ENCODE measurements at regions not wholly inside any gene's neighbourhood (a gene's known extent, or its start where the extent isn't known, plus 50 kb on each side); places are given as distances from the start of the nearest gene placed in this dataset.

DNA sequence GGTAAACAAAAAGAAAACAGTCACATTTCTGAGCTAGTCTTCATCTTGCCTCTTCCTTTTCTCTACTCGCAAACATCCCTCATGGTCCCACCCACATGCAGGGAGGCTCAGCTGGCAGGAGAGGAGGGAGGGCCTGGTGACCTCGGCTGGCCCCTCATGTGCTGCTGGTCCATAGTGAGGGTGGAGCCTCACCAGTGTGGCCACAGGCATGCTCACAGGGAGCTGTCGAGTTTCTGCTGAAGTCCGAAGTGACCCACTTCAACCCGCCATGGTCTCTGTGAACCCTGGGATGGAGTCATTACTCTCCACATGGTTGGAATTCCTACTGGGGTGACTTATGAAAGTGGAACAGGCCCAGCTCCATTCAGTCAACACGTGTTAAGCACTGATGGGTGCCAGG lies 253.4 kb downstream of the RHOU start:
- Mint-ChIP-seq H3K4me1 (ENCODE audit: low read depth) (no peaks in the 10 kb centered on the region), H3K4me3 (ENCODE audit: low read depth) (no peak overlapping the region), H3K36me3 (ENCODE audit: low read depth) (no peaks in the 10 kb centered on the region), H3K27me3 (ENCODE audit: low read depth) (peaks cover 9% of the 10 kb centered on the region), H3K9me3 (no peaks in the 10 kb centered on the region), H3K27ac (no peak overlapping the region)
- DNase-seq (ENCODE audit: low spot score): no peak
- intact Hi-C loops (cut with micrococcal nuclease): no loop called here

GRCh38 chr1:228989176-228989575 lies 253.9 kb downstream of the RHOU start:
- no peak overlapping the region for H3K4me3 Mint-ChIP-seq (ENCODE audit: low read depth)
- H3K27ac Mint-ChIP-seq: no peak overlapping the region
- H3K36me3 Mint-ChIP-seq (ENCODE audit: low read depth): no peaks in the 10 kb centered on the region
- no peaks in the 10 kb centered on the region for H3K4me1 Mint-ChIP-seq (ENCODE audit: low read depth)
- peaks cover 14% of the 10 kb centered on the region for H3K27me3 Mint-ChIP-seq (ENCODE audit: low read depth)
- intact Hi-C loops (cut with micrococcal nuclease): no loop called here
- no peak for DNase-seq (ENCODE audit: low spot score)
- H3K9me3 Mint-ChIP-seq: no peaks in the 10 kb centered on the region

DNA sequence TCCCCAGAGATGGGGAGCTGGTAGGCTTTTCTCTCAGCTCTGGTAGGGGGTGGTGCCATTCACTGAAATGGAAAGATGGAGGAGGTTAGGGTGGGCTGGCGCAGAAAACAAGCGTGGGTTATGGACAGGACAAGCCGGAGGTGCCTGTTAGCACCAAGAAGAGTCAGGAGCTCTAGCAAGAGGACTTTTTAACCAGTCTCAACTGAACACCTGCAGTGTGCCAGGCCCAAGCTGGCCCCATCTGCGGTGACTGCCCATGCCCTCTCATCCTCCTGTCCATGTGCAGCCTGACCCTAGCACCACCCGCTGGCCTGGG lies 254.4 kb downstream of the RHOU start:
- Mint-ChIP-seq H3K9me3 (no peaks in the 10 kb centered on the region), H3K27me3 (ENCODE audit: low read depth) (peaks cover 18% of the 10 kb centered on the region), H3K4me1 (ENCODE audit: low read depth) (no peaks in the 10 kb centered on the region), H3K36me3 (ENCODE audit: low read depth) (no peaks in the 10 kb centered on the region), H3K4me3 (ENCODE audit: low read depth) (no peak overlapping the region), H3K27ac (no peak overlapping the region)
- DNase-seq (ENCODE audit: low spot score): no peak
- intact Hi-C loops (cut with micrococcal nuclease): no loop called here

GRCh38 chr1:228989992-228990827 lies 254.9 kb downstream of the RHOU start:
- no peak for DNase-seq (ENCODE audit: low spot score)
- Mint-ChIP-seq H3K4me3 (ENCODE audit: low read depth) (no peak overlapping the region), H3K27ac (no peak overlapping the region), H3K27me3 (ENCODE audit: low read depth) (peaks cover 23% of the 10 kb centered on the region), H3K4me1 (ENCODE audit: low read depth) (no peaks in the 10 kb centered on the region), H3K9me3 (no peaks in the 10 kb centered on the region), H3K36me3 (ENCODE audit: low read depth) (no peaks in the 10 kb centered on the region)
- intact Hi-C loops (cut with micrococcal nuclease): no loop called here

GRCh38 chr1:228990906-228991569 lies 255.8 kb downstream of the RHOU start:
- Mint-ChIP-seq H3K9me3 (no peaks in the 10 kb centered on the region), H3K4me1 (ENCODE audit: low read depth) (no peaks in the 10 kb centered on the region), H3K36me3 (ENCODE audit: low read depth) (no peaks in the 10 kb centered on the region), H3K27me3 (ENCODE audit: low read depth) (peaks cover 28% of the 10 kb centered on the region), H3K27ac (no peak overlapping the region), H3K4me3 (ENCODE audit: low read depth) (no peak overlapping the region)
- intact Hi-C loops (cut with micrococcal nuclease): no loop called here
- DNase-seq (ENCODE audit: low spot score): no peak

- Mint-ChIP-seq H3K4me1 (ENCODE audit: low read depth) (no peaks in the 10 kb centered on the region), H3K4me3 (ENCODE audit: low read depth) (no peak overlapping the region)
- intact Hi-C loops (cut with micrococcal nuclease): no loop called here
Measured at GRCh38 chr1:228992044-228992443, 256.8 kb downstream of the RHOU start.

DNA sequence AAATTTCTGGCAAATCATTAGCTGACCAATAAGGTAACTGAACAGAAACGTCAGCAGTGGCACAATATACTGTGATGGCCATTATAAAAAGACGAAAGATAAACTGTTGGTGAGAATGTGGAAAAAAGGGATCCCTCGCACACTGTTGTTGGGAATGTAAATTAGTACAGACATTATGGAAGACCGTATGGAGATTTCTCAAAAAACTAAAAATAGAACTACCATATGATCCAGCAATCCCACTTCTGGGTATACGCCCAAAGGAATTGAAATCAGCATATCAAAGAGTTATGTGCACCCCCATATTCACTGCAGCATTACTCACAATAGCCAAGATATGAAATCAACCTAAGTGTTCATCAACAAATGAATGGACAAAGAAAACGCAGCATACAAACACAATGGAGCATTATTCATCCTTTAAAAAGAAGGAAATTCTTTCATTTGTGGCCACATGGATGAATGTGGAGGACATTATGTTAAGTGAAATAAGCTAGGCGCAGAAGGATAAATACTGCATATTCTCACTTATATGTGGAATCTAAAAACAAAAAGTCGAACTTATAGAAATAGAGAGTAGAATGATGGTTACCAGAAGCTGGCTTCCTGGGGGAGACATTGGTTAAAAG lies 257.7 kb downstream of the RHOU start:
- Mint-ChIP-seq H3K36me3 (ENCODE audit: low read depth) (no peaks in the 10 kb centered on the region), H3K4me3 (ENCODE audit: low read depth) (no peak overlapping the region), H3K4me1 (ENCODE audit: low read depth) (no peaks in the 10 kb centered on the region), H3K9me3 (no peaks in the 10 kb centered on the region), H3K27me3 (ENCODE audit: low read depth) (peaks cover 28% of the 10 kb centered on the region), H3K27ac (no peak overlapping the region)
- intact Hi-C loops (cut with micrococcal nuclease): no loop called here
- DNase-seq (ENCODE audit: low spot score): no peak

More at GRCh38 chr1:228992044-228992443, 256.8 kb downstream of the RHOU start:
- Mint-ChIP-seq H3K27me3 (ENCODE audit: low read depth) (peaks cover 28% of the 10 kb centered on the region), H3K9me3 (no peaks in the 10 kb centered on the region), H3K36me3 (ENCODE audit: low read depth) (no peaks in the 10 kb centered on the region), H3K27ac (no peak overlapping the region)
- DNase-seq (ENCODE audit: low spot score): no peak

- Mint-ChIP-seq H3K36me3 (ENCODE audit: low read depth) (no peaks in the 10 kb centered on the region), H3K27ac (no peak overlapping the region), H3K4me3 (ENCODE audit: low read depth) (no peak overlapping the region), H3K27me3 (ENCODE audit: low read depth) (peaks cover 28% of the 10 kb centered on the region), H3K4me1 (ENCODE audit: low read depth) (no peaks in the 10 kb centered on the region), H3K9me3 (no peaks in the 10 kb centered on the region)
- intact Hi-C loops (cut with micrococcal nuclease): no loop called here
- DNase-seq (ENCODE audit: low spot score): no peak
Measured at GRCh38 chr1:228994676-228995594, 259.7 kb downstream of the RHOU start.

DNA sequence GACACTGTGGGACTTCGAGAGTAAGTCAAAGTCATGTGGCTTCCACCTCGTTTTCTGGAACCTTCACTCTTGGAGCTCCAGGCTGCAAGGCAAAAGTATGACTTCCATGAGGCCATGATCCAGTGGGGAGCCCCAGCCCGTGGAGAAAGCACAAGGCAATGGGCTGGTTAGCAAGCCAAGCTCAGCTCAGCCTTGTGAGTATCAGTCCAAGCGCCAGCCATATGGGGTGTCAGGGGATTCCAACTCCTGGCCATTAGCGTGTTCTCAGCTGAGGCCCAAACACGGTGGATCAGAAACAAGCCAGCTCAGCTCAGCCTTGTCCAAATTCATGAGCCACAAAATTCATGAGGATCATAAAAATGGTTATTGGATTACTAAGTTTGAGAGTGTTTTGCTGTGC lies 261.0 kb downstream of the RHOU start:
- Mint-ChIP-seq H3K36me3 (ENCODE audit: low read depth) (no peaks in the 10 kb centered on the region), H3K9me3 (no peaks in the 10 kb centered on the region), H3K4me3 (ENCODE audit: low read depth) (no peak overlapping the region), H3K27me3 (ENCODE audit: low read depth) (peaks cover 28% of the 10 kb centered on the region), H3K4me1 (ENCODE audit: low read depth) (no peaks in the 10 kb centered on the region), H3K27ac (no peak overlapping the region)
- intact Hi-C loops (cut with micrococcal nuclease): no loop called here
- no peak for DNase-seq (ENCODE audit: low spot score)

- Mint-ChIP-seq H3K9me3 (no peaks in the 10 kb centered on the region), H3K4me1 (ENCODE audit: low read depth) (no peaks in the 10 kb centered on the region), H3K27me3 (ENCODE audit: low read depth) (peaks cover 26% of the 10 kb centered on the region), H3K36me3 (ENCODE audit: low read depth) (no peaks in the 10 kb centered on the region), H3K4me3 (ENCODE audit: low read depth) (no peak overlapping the region), H3K27ac (no peak overlapping the region)
- intact Hi-C loops (cut with micrococcal nuclease): no loop called here
- DNase-seq (ENCODE audit: low spot score): no peak
Measured at GRCh38 chr1:228997721-228998144, 262.5 kb downstream of the RHOU start.

- Mint-ChIP-seq H3K36me3 (ENCODE audit: low read depth) (no peaks in the 10 kb centered on the region), H3K9me3 (no peaks in the 10 kb centered on the region), H3K27me3 (ENCODE audit: low read depth) (peaks cover 22% of the 10 kb centered on the region), H3K4me3 (ENCODE audit: low read depth) (no peak overlapping the region), H3K4me1 (ENCODE audit: low read depth) (no peaks in the 10 kb centered on the region), H3K27ac (no peak overlapping the region)
- no peak for DNase-seq (ENCODE audit: low spot score)
- intact Hi-C loops (cut with micrococcal nuclease): no loop called here
Measured at GRCh38 chr1:228998179-228998578, 262.9 kb downstream of the RHOU start.

DNA sequence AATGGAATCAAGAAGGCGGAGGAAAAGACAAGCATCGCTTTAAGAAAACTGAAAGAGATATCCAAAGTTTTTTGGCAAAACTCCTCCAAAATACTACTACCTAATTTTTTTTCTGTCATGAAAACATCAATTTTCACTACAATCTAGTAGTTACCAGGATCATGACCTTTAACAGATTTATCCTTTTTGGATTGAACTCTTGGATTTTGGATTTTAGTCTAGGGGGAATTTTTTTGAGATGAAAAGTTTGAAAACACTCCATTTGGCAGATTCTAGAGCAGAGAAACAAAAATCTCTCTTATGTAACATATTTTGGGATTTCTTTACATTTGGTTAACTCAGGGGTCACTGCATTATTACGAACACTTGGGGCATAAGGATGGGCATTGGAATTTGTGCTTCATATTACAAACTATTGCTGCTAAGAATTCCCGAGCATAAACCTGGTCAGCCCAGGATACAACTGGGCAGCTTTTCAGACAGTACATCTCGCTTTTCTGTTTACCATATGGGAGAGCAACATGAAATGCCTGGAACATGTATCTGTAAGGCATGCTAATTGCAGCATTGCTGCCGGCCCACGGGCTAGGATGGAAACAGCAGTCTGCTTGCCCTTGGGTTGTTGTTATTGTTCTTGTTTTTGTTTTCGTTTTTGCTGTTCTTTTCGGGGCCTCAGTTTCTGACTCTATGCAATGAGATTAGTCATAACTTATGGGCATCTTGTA lies 264.3 kb downstream of the RHOU start:
- Mint-ChIP-seq H3K36me3 (ENCODE audit: low read depth) (no peaks in the 10 kb centered on the region), H3K27ac (no peak overlapping the region), H3K4me1 (ENCODE audit: low read depth) (no peaks in the 10 kb centered on the region), H3K27me3 (ENCODE audit: low read depth) (peaks cover 10% of the 10 kb centered on the region), H3K4me3 (ENCODE audit: low read depth) (no peak overlapping the region), H3K9me3 (no peaks in the 10 kb centered on the region)
- intact Hi-C loops (cut with micrococcal nuclease): no loop called here
- no peak for DNase-seq (ENCODE audit: low spot score)
